GM18907 (cell line): ENCODE measurements at regions not wholly inside any gene's neighbourhood (a gene's known extent, or its start where the extent isn't known, plus 50 kb on each side); places are given as distances from the start of the nearest gene placed in this dataset.

Source experiments
- ATAC-seq: cut with Tn5 transposase; IDR thresholded peaks from one replicate; pipeline ENCODE4 v1.9.1; 2021; ENCODE audit warnings: mild to moderate bottlenecking, moderate library complexity; ENCODE audit not compliant: unreplicated experiment

GRCh38 chr6:44530910-44531234 lies 143.4 kb downstream of the CDC5L start:
- ATAC-seq, result no peak

GRCh38 chr6:44531442-44532015 lies 144.0 kb downstream of the CDC5L start:
- ATAC-seq, result no peak

GRCh38 chr6:44533421-44533820 lies 145.9 kb downstream of the CDC5L start:
- ATAC-seq, result no peak

GRCh38 chr6:44534291-44534690 lies 146.8 kb downstream of the CDC5L start:
- ATAC-seq, result no peak

GRCh38 chr6:44535446-44535845 lies 147.9 kb downstream of the CDC5L start:
- ATAC-seq, result no peak

GRCh38 chr6:44535967-44536366 lies 148.5 kb downstream of the CDC5L start:
- no peak for ATAC-seq

- ATAC-seq, result no peak
These were observed 150.0 kb downstream of the CDC5L start for GRCh38 chr6:44537306-44538049.

GRCh38 chr6:44538131-44538806 lies 150.8 kb downstream of the CDC5L start:
- ATAC-seq, result no peak

- no peak for ATAC-seq
These were observed 151.3 kb downstream of the CDC5L start for GRCh38 chr6:44538807-44539201.

- ATAC-seq, result no peak
These were observed 152.3 kb downstream of the CDC5L start for GRCh38 chr6:44539701-44540355.

GRCh38 chr6:44540881-44541280 lies 153.4 kb downstream of the CDC5L start:
- ATAC-seq, result no peak

GRCh38 chr6:44542401-44543116 lies 155.1 kb downstream of the CDC5L start:
- ATAC-seq, result no peak

- ATAC-seq, result no peak
These were observed 156.2 kb downstream of the CDC5L start for GRCh38 chr6:44543664-44544063.

GRCh38 chr6:44545224-44545623 lies 157.7 kb downstream of the CDC5L start:
- ATAC-seq, result no peak

- ATAC-seq, result no peak
These were observed 160.8 kb downstream of the CDC5L start for GRCh38 chr6:44548319-44548718.

- no peak for ATAC-seq
These were observed 162.0 kb downstream of the CDC5L start for GRCh38 chr6:44549516-44549915.

GRCh38 chr6:44554194-44554593 lies 166.7 kb downstream of the CDC5L start:
- ATAC-seq, result no peak

- no peak for ATAC-seq
These were observed 167.4 kb downstream of the CDC5L start for GRCh38 chr6:44554861-44555260.

GRCh38 chr6:44556046-44556445 lies 168.5 kb downstream of the CDC5L start:
- ATAC-seq, result no peak

GRCh38 chr6:44558024-44558831 lies 170.7 kb downstream of the CDC5L start:
- no peak for ATAC-seq
